ENCODE measurements at regions not wholly inside any gene's neighbourhood (a gene's known extent, or its start where the extent isn't known, plus 50 kb on each side); places are given as distances from the start of the nearest gene placed in this dataset.

DNA sequence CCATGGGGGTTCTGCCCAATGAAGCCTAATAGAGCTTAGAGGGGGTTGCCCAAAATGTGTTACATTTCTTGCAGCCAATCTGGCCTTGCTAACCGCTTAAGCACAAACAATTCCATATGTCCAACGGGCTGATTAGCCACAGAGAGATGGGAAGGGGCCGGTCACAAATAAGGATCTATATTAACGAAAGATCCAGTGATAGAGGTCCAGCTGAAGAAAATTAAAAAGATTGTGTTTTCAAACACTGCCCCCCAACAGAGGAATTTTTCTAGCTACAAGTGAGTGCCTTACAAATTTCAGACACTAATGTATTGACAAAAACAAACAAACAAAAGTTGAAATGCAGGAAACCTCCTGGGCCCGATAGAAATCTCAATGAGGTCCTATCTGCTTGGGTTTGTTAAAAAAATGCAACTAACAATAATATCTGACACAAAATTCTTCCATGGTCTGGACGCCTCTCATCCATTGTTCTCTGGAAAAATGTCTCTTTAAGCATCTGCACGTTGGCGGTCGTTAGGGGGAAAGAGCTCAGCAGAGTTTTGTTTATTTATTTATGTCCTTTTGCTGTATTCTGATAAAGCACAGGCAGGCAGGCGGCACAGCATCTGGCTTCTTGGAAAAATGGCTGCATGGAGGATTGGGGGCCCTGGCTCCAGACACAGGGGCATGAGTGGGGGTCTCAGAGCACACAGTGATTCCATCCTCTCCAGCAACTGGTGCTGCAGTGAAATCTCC, 402.0 kb downstream of the RPS24 start:
- TF ChIP-seq EZH2 (IDR thresholded peaks at IDR 0.05; ENCODE audit: low read length, missing control alignments) = no peak
- TF ChIP-seq, protein P1, sequence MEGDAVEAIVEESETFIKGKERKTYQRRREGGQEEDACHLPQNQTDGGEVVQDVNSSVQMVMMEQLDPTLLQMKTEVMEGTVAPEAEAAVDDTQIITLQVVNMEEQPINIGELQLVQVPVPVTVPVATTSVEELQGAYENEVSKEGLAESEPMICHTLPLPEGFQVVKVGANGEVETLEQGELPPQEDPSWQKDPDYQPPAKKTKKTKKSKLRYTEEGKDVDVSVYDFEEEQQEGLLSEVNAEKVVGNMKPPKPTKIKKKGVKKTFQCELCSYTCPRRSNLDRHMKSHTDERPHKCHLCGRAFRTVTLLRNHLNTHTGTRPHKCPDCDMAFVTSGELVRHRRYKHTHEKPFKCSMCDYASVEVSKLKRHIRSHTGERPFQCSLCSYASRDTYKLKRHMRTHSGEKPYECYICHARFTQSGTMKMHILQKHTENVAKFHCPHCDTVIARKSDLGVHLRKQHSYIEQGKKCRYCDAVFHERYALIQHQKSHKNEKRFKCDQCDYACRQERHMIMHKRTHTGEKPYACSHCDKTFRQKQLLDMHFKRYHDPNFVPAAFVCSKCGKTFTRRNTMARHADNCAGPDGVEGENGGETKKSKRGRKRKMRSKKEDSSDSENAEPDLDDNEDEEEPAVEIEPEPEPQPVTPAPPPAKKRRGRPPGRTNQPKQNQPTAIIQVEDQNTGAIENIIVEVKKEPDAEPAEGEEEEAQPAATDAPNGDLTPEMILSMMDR (conservative IDR thresholded peaks at IDR 0.05 in 1 of 2, IDR thresholded peaks at IDR 0.05 in 1 of 2; ENCODE audit: low read depth in 1 of 2, low read length in 2 of 2) = no peak
